ENCODE measurements at regions not wholly inside any gene's neighbourhood (a gene's known extent, or its start where the extent isn't known, plus 50 kb on each side); places are given as distances from the start of the nearest gene placed in this dataset.

- H3K27ac ChIP-seq, result no peak overlapping the region
- TF ChIP-seq ZFX (IDR thresholded peaks at IDR 0.05), result no peak
- no peak for TF ChIP-seq CTCF (conservative IDR thresholded peaks at IDR 0.05)
These were observed 179.2 kb upstream of the GHITM start for GRCh38 chr10:83960125-83960524.

- H3K27ac ChIP-seq, result no peak overlapping the region
- TF ChIP-seq ZFX (IDR thresholded peaks at IDR 0.05) (no peak), CTCF (conservative IDR thresholded peaks at IDR 0.05) (peak; percentile 39)
These were observed 177.7 kb upstream of the GHITM start for GRCh38 chr10:83961620-83962019.

GRCh38 chr10:83963446-83963845 is 175.9 kb upstream of the GHITM start:
- TF ChIP-seq CTCF (conservative IDR thresholded peaks at IDR 0.05) (no peak), ZFX (IDR thresholded peaks at IDR 0.05) (no peak)
- H3K27ac ChIP-seq, result no peak overlapping the region

- no peak overlapping the region for H3K27ac ChIP-seq
- TF ChIP-seq ZFX (IDR thresholded peaks at IDR 0.05) (no peak), CTCF (conservative IDR thresholded peaks at IDR 0.05) (peak; percentile 8; the same call in 1 of the 2 replicates)
These were observed 173.8 kb upstream of the GHITM start for GRCh38 chr10:83965473-83965872.

GRCh38 chr10:83968052-83968451 is 171.3 kb upstream of the GHITM start:
- TF ChIP-seq ZFX (IDR thresholded peaks at IDR 0.05) (no peak), CTCF (conservative IDR thresholded peaks at IDR 0.05) (no peak)
- no peak overlapping the region for H3K27ac ChIP-seq

GRCh38 chr10:83978681-83979383 is 160.5 kb upstream of the GHITM start:
- no peak overlapping the region for H3K27ac ChIP-seq
- TF ChIP-seq CTCF (conservative IDR thresholded peaks at IDR 0.05), result peak; percentile 13
- no peak for TF ChIP-seq ZFX (IDR thresholded peaks at IDR 0.05)

- TF ChIP-seq ZFX (IDR thresholded peaks at IDR 0.05), result no peak
- no peak for TF ChIP-seq CTCF (conservative IDR thresholded peaks at IDR 0.05)
- no peak overlapping the region for H3K27ac ChIP-seq
These were observed 156.5 kb upstream of the GHITM start for GRCh38 chr10:83982812-83983211.

All from C4-2B (cell line).